ENCODE measurements at regions not wholly inside any gene's neighbourhood (a gene's known extent, or its start where the extent isn't known, plus 50 kb on each side); places are given as distances from the start of the nearest gene placed in this dataset.

- dilution Hi-C loops (cut with MboI; ENCODE audit: extremely low pct_ligation_motif_present, low sequenced_read_pairs): no loop called here
- no peak overlapping the region for H3K4me2 ChIP-seq (ENCODE audit: control insufficient read depth, extremely low read depth, insufficient read depth, low read depth, low read length)
- H3K9ac ChIP-seq (ENCODE audit: control insufficient read depth, extremely low read depth, insufficient read depth, low read length): no peak overlapping the region
- no peak overlapping the region for H3K27ac ChIP-seq (ENCODE audit: control insufficient read depth, insufficient read depth, low read length)
- H3K36me3 ChIP-seq (ENCODE audit: control insufficient read depth in 2 of 2, extremely low read depth in 1 of 2, insufficient read depth in 2 of 2, low read length in 2 of 2): no peaks in the 10 kb centered on the region
- no peaks in the 10 kb centered on the region for H3K79me2 ChIP-seq (ENCODE audit: control insufficient read depth, insufficient read depth, low read length)
- no peak overlapping the region for H3K4me3 ChIP-seq (ENCODE audit: control insufficient read depth in 2 of 3, extremely low read depth in 1 of 3, insufficient read depth in 2 of 3, low read depth in 1 of 3, low read length in 3 of 3)
- no peaks in the 10 kb centered on the region for H3K27me3 ChIP-seq (ENCODE audit: control insufficient read depth, extremely low read depth, insufficient read depth, low read length)
- no peak overlapping the region for H2AFZ ChIP-seq (ENCODE audit: control insufficient read depth, low read length)
- no peaks in the 10 kb centered on the region for H3K9me3 ChIP-seq (ENCODE audit: control insufficient read depth, low read depth, low read length)
- H4K20me1 ChIP-seq (ENCODE audit: control insufficient read depth, extremely low read depth, insufficient read depth, low read length): no peaks in the 10 kb centered on the region
- no peaks in the 10 kb centered on the region for H3K9me1 ChIP-seq (ENCODE audit: control insufficient read depth, extremely low read depth, insufficient read depth, low read length)
- no peak for DNase-seq (ENCODE audit: low read depth, low spot score)
- no peak for FAIRE-seq
- no peaks in the 10 kb centered on the region for H3K4me1 ChIP-seq (ENCODE audit: control insufficient read depth, extremely low read depth, insufficient read depth, low read length)
- TF ChIP-seq EZH2 (IDR thresholded peaks at IDR 0.05; ENCODE audit: low read length) (no peak), CTCF (optimal IDR thresholded peaks at IDR 0.05 in 1 of 3, IDR thresholded peaks at IDR 0.05 in 1 of 3, conservative IDR thresholded peaks at IDR 0.05 in 1 of 3; ENCODE audit: extremely low read depth in 1 of 3, insufficient read depth in 2 of 3, low read length in 3 of 3) (no peak)
Measured at GRCh38 chr1:14392161-14392858, 206.2 kb upstream of the KAZN start.

GRCh38 chr1:14392859-14393365 lies 205.6 kb upstream of the KAZN start:
- Histone ChIP-seq H3K9me1 (ENCODE audit: control insufficient read depth, extremely low read depth, insufficient read depth, low read length) (no peaks in the 10 kb centered on the region), H3K36me3 (ENCODE audit: control insufficient read depth in 2 of 2, extremely low read depth in 1 of 2, insufficient read depth in 2 of 2, low read length in 2 of 2) (no peaks in the 10 kb centered on the region), H3K79me2 (ENCODE audit: control insufficient read depth, insufficient read depth, low read length) (no peaks in the 10 kb centered on the region), H2AFZ (ENCODE audit: control insufficient read depth, low read length) (no peak overlapping the region), H3K27me3 (ENCODE audit: control insufficient read depth, extremely low read depth, insufficient read depth, low read length) (no peaks in the 10 kb centered on the region), H3K4me2 (ENCODE audit: control insufficient read depth, extremely low read depth, insufficient read depth, low read depth, low read length) (no peak overlapping the region), H3K4me1 (ENCODE audit: control insufficient read depth, extremely low read depth, insufficient read depth, low read length) (no peaks in the 10 kb centered on the region), H4K20me1 (ENCODE audit: control insufficient read depth, extremely low read depth, insufficient read depth, low read length) (no peaks in the 10 kb centered on the region), H3K27ac (ENCODE audit: control insufficient read depth, insufficient read depth, low read length) (no peak overlapping the region), H3K9ac (ENCODE audit: control insufficient read depth, extremely low read depth, insufficient read depth, low read length) (no peak overlapping the region), H3K4me3 (ENCODE audit: control insufficient read depth in 2 of 3, extremely low read depth in 1 of 3, insufficient read depth in 2 of 3, low read depth in 1 of 3, low read length in 3 of 3) (no peak overlapping the region), H3K9me3 (ENCODE audit: control insufficient read depth, low read depth, low read length) (no peaks in the 10 kb centered on the region)
- no peak for DNase-seq (ENCODE audit: low read depth, low spot score)
- no peak for TF ChIP-seq CTCF (optimal IDR thresholded peaks at IDR 0.05 in 1 of 3, IDR thresholded peaks at IDR 0.05 in 1 of 3, conservative IDR thresholded peaks at IDR 0.05 in 1 of 3; ENCODE audit: extremely low read depth in 1 of 3, insufficient read depth in 2 of 3, low read length in 3 of 3)
- dilution Hi-C loops (cut with MboI; ENCODE audit: extremely low pct_ligation_motif_present, low sequenced_read_pairs): no loop called here
- FAIRE-seq: no peak
